ENCODE measurements at regions not wholly inside any gene's neighbourhood (a gene's known extent, or its start where the extent isn't known, plus 50 kb on each side); places are given as distances from the start of the nearest gene placed in this dataset.

GRCh38 chr5:109982966-109983534 lies 293.3 kb downstream of the MAN2A1 start:
- Histone ChIP-seq H3K4me3 (no peak overlapping the region), H3K27me3 (no peaks in the 10 kb centered on the region), H3K36me3 (no peaks in the 10 kb centered on the region), H3K27ac (no peak overlapping the region), H3K9me3 (no peaks in the 10 kb centered on the region), H3K4me1 (no peaks in the 10 kb centered on the region)
- DNase-seq (no peak), ATAC-seq (no peak)
- TF ChIP-seq CTCF (IDR thresholded peaks at IDR 0.05): no peak
- intact Hi-C loops (cut with DNase I): no loop called here

DNA sequence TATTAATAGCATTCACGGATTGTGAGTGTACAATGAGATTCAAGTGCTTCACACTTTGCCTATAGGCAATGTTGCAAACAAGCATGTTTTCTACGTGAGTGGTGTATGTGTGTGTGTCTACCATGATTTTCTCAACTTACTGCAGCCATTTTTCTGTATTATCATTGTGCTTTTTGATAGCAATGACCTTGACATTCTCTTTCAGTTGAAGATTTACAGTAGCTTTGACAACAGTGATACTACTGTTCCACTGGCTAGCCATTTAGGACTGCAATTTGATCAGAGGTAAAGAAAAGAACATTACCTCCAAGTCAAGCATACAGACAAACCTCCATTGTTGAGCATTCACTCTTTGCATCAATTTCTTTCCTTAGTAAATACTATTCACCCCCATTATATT lies 297.0 kb downstream of the MAN2A1 start:
- TF ChIP-seq CTCF (IDR thresholded peaks at IDR 0.05): no peak
- H3K27me3 ChIP-seq: no peaks in the 10 kb centered on the region
- intact Hi-C loops (cut with DNase I): no loop called here
- H3K4me3 ChIP-seq: no peak overlapping the region
- no peaks in the 10 kb centered on the region for H3K4me1 ChIP-seq
- DNase-seq (no peak), ATAC-seq (no peak)
- H3K27ac ChIP-seq: no peak overlapping the region
- no peaks in the 10 kb centered on the region for H3K36me3 ChIP-seq
- H3K9me3 ChIP-seq: no peaks in the 10 kb centered on the region

GRCh38 chr5:109987355-109987754 lies 297.6 kb downstream of the MAN2A1 start:
- no peak for ATAC-seq
- Histone ChIP-seq H3K4me1 (no peaks in the 10 kb centered on the region), H3K4me3 (no peak overlapping the region), H3K27me3 (no peaks in the 10 kb centered on the region), H3K9me3 (no peaks in the 10 kb centered on the region), H3K27ac (no peak overlapping the region), H3K36me3 (no peaks in the 10 kb centered on the region)
- TF ChIP-seq CTCF (IDR thresholded peaks at IDR 0.05): no peak
- intact Hi-C loops (cut with DNase I): no loop called here
- DNase-seq: no peak

- intact Hi-C loops (cut with DNase I): no loop called here
- Histone ChIP-seq H3K4me3 (no peak overlapping the region), H3K4me1 (no peaks in the 10 kb centered on the region), H3K36me3 (no peaks in the 10 kb centered on the region), H3K27ac (no peak overlapping the region), H3K27me3 (no peaks in the 10 kb centered on the region), H3K9me3 (no peaks in the 10 kb centered on the region)
- TF ChIP-seq CTCF (IDR thresholded peaks at IDR 0.05): no peak
- DNase-seq (no peak), ATAC-seq (no peak)
These were observed 298.2 kb downstream of the MAN2A1 start for GRCh38 chr5:109987970-109988369.

DNA sequence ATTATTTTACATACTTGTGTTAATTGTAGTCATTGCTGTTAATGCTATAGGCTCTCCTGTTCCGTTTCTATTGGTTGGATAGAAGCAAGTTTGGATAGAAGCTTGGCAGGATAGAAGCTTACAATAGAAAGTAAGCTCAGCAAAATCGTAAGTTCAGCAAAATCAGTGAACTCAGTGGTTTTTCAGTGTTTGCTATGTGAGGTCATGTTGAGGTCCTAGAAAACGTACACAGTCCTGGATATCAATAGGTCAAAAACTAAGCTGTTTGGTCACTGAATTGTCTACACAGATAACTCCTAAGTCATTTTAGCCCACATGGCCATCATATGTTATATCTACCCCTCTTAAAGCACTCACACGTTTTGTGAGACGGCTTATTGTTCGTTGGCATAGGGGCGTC lies 299.4 kb downstream of the MAN2A1 start:
- H3K9me3 ChIP-seq: no peaks in the 10 kb centered on the region
- TF ChIP-seq CTCF (IDR thresholded peaks at IDR 0.05): no peak
- no peaks in the 10 kb centered on the region for H3K4me1 ChIP-seq
- no peaks in the 10 kb centered on the region for H3K36me3 ChIP-seq
- no peak overlapping the region for H3K4me3 ChIP-seq
- no peak for DNase-seq
- ATAC-seq: no peak
- H3K27ac ChIP-seq: no peak overlapping the region
- no peaks in the 10 kb centered on the region for H3K27me3 ChIP-seq
- intact Hi-C loops (cut with DNase I): no loop called here
